K562 (cell line): ENCODE measurements at regions not wholly inside any gene's neighbourhood (a gene's known extent, or its start where the extent isn't known, plus 50 kb on each side); places are given as distances from the start of the nearest gene placed in this dataset.

Experiments used
- ASH1L ChIP-seq: fragments of 450-650 bp; IDR thresholded peaks from 2 replicates; pipeline ENCODE4 v1.6.1; 2018; ENCODE audit warnings: borderline replicate concordance, mild to moderate bottlenecking, low read depth; ENCODE audit not compliant: partially characterized antibody
- ATF3 ChIP-seq, 2 experiments: fragments of 450-650 bp in 1 of 2; sonication (generic) in 1 of 2; formaldehyde crosslinking in 1 of 2; IDR thresholded peaks in 1 of 2; conservative IDR thresholded peaks in 1 of 2; 2 replicates each; pipeline versions ENCODE4 v1.6.1 to v1.8.1; 2016 to 2023; ENCODE audit warnings: mild to moderate bottlenecking in 2 of 2, moderate library complexity in 2 of 2, inconsistent platforms in 1 of 2, missing genetic modification reagents in 1 of 2
- BCLAF1 ChIP-seq, 2 experiments: fragments of 450-650 bp in 1 of 2; IDR thresholded peaks; 2 replicates each; pipeline ENCODE4 v1.6.1; 2011 to 2017; ENCODE audit warnings: low read depth in 2 of 2, antibody characterized with exemption in 1 of 2, borderline replicate concordance in 1 of 2, low read length in 1 of 2, mild to moderate bottlenecking in 1 of 2, mixed read lengths in 1 of 2; ENCODE audit not compliant: control insufficient read depth in 1 of 2
- BCOR ChIP-seq: fragments of 450-650 bp; IDR thresholded peaks from 2 replicates; pipeline ENCODE4 v1.6.1; 2016
- CHCHD3 ChIP-seq: fragments of 250-450 bp; sonication (Bioruptor Pico); IDR thresholded peaks from 2 replicates; pipeline ENCODE4 v2.1.2; 2022; ENCODE audit warnings: mild to moderate bottlenecking
- CREB1 ChIP-seq, 2 experiments: sonication (generic) in 1 of 2; formaldehyde crosslinking in 1 of 2; IDR thresholded peaks; 2 replicates each; pipeline versions ENCODE4 v1.6.1 to v1.8.0; 2012 to 2022; ENCODE audit warnings: inconsistent platforms in 1 of 2, mild to moderate bottlenecking in 1 of 2, missing genetic modification reagents in 1 of 2, moderate library complexity in 1 of 2
- EGR1 ChIP-seq: fragments of 450-650 bp; conservative IDR thresholded peaks from 2 replicates; pipeline ENCODE4 v1.6.1; 2017; ENCODE audit warnings: mild to moderate bottlenecking
- ETS1 ChIP-seq: conservative IDR thresholded peaks from 2 replicates; pipeline ENCODE4 v1.6.1; 2011; ENCODE audit warnings: low read depth, mild to moderate bottlenecking, low read length; ENCODE audit not compliant: control insufficient read depth
- HMBOX1 ChIP-seq: sonication (generic); IDR thresholded peaks from 2 replicates; pipeline ENCODE4 v1.6.1; 2016
- KLF16 ChIP-seq: IDR thresholded peaks from 2 replicates; pipeline ENCODE4 v1.6.1; 2016; ENCODE audit warnings: antibody characterized with exemption
- LEF1 ChIP-seq: fragments of 450-650 bp; IDR thresholded peaks from 2 replicates; pipeline ENCODE4 v1.6.1; 2016; ENCODE audit warnings: mild to moderate bottlenecking
- NFE2 ChIP-seq: IDR thresholded peaks from 2 replicates; pipeline ENCODE4 v1.6.1; 2014; ENCODE audit warnings: antibody characterized with exemption, low read depth
- NR4A1 ChIP-seq, 2 experiments: fragments of 250-450 bp in 1 of 2; fragments of 450-650 bp in 1 of 2; sonication (Bioruptor Pico) in 1 of 2; IDR thresholded peaks; 2 replicates each; pipeline versions ENCODE4 v1.4.0 to v1.6.1; 2016 to 2020; ENCODE audit warnings: mild to moderate bottlenecking in 2 of 2, missing compliant biosample characterization in 1 of 2, missing genetic modification characterization in 1 of 2, moderate library complexity in 1 of 2
- RFX5 ChIP-seq: IDR thresholded peaks from 2 replicates; pipeline ENCODE4 v1.6.1; 2011; ENCODE audit warnings: low read depth, mild to moderate bottlenecking, improper control_type of control experiment, low read length
- SRSF3 ChIP-seq: fragments of 200-400 bp; formaldehyde crosslinking; IDR thresholded peaks from 2 replicates; pipeline ENCODE4 v1.6.1; 2016; ENCODE audit warnings: mild to moderate bottlenecking, low read length, moderate library complexity; ENCODE audit not compliant: insufficient read depth
- TBP ChIP-seq: optimal IDR thresholded peaks from 2 replicates; pipeline ENCODE3; 2011; ENCODE audit warnings: low read depth, low read length, improper control_type of control experiment
- TRIM28 ChIP-seq: fragments of 450-650 bp; IDR thresholded peaks from 2 replicates; pipeline ENCODE4 v1.6.1; 2017
- XRCC4 ChIP-seq: IDR thresholded peaks from one replicate; pipeline ENCODE4 v1.6.1; 2011; ENCODE audit not compliant: insufficient read depth, insufficient read length; ENCODE audit errors: extremely low read depth
- ZFPM2 ChIP-seq: fragments of 250-450 bp; sonication (Bioruptor Pico); IDR thresholded peaks from 2 replicates; pipeline ENCODE4 v1.5.1; 2022; ENCODE audit warnings: mild to moderate bottlenecking
- ZNF217 ChIP-seq: sonication (generic); formaldehyde crosslinking; IDR thresholded peaks from 2 replicates; pipeline ENCODE4 v1.8.0; 2022; ENCODE audit warnings: mild to moderate bottlenecking, missing genetic modification reagents
- ZNF23 ChIP-seq: fragments of 250-450 bp; sonication (Bioruptor Pico); IDR thresholded peaks from 2 replicates; pipeline ENCODE4 v1.4.0; 2020; ENCODE audit warnings: mild to moderate bottlenecking
- ZNF347 ChIP-seq: fragments of 450-650 bp; formaldehyde crosslinking; IDR thresholded peaks from 2 replicates; pipeline ENCODE4 v1.4.0; 2020; ENCODE audit warnings: low read depth, mild to moderate bottlenecking, moderate library complexity
- ZNF699 ChIP-seq: fragments of 250-450 bp; sonication (Bioruptor Pico); IDR thresholded peaks from 2 replicates; pipeline ENCODE4 v1.8.0; 2021; ENCODE audit warnings: mild to moderate bottlenecking, moderate library complexity; ENCODE audit not compliant: insufficient replicate concordance

- TF ChIP-seq BCLAF1 (IDR thresholded peaks at IDR 0.05; ENCODE audit: borderline replicate concordance in 1 of 2, control insufficient read depth in 1 of 2, low read depth in 2 of 2, low read length in 1 of 2) (no peak), KLF16 (no peak), BCOR (0 out of 2 replicates have a peak, but pooled peaks have one; percentile 45), SRSF3 (no peak), ATF3 (IDR thresholded peaks at IDR 0.05) (peak; percentile 9; the same call in 1 of the 2 replicates), ATF3 (CRISPR knock-in tag; conservative IDR thresholded peaks at IDR 0.05) (no peak), ZNF347 (CRISPR knock-in tag) (no peak), NFE2 (peak; percentile 83), ETS1 (no peak), XRCC4 (no peak), ZNF23 (no peak), ZNF217 (no peak), ZNF699 (CRISPR knock-in tag) (no peak), TBP (peak; percentile 79), HMBOX1 (no peak), TRIM28 (no peak), RFX5 (no peak), CREB1 (IDR thresholded peaks at IDR 0.05) (no peak), CREB1 (CRISPR knock-in tag; IDR thresholded peaks at IDR 0.05) (no peak), EGR1 (no peak), ASH1L (no peak), LEF1 (no peak), CHCHD3 (CRISPR knock-in tag) (no peak), ZFPM2 (CRISPR knock-in tag) (no peak), NR4A1 (CRISPR knock-in tag; IDR thresholded peaks at IDR 0.05) (no peak), NR4A1 (tag; IDR thresholded peaks at IDR 0.05) (no peak)
These were observed 72.1 kb upstream of the TRIM24 start (continued) for GRCh38 chr7:138387755-138388475.
